WTC11 (cell line): ENCODE measurements at regions not wholly inside any gene's neighbourhood (a gene's known extent, or its start where the extent isn't known, plus 50 kb on each side); places are given as distances from the start of the nearest gene placed in this dataset.

Source experiments
- ATAC-seq: fragments of 200-7000 bp; cut with Tn5 transposase; 2 replicates; pipeline ENCODE4 v1.10.0; 2021; ENCODE audit warnings: mild to moderate bottlenecking, moderate library complexity
- CTCF ChIA-PET: fragments of 300-600 bp; sonication (Branson Sonifier 250); formaldehyde crosslinking; loops from one replicate; lab custom pipeline; 2021; ENCODE audit warnings: antibody characterized with exemption; lab: Charles Lee
- POLR2A ChIA-PET: fragments of 350-600 bp; sonication (Branson Sonifier 250); formaldehyde crosslinking; loops from one replicate; lab custom pipeline; 2021; ENCODE audit warnings: antibody characterized with exemption; lab: Charles Lee
- DNase-seq: peaks from one replicate; pipeline ENCODE4 v3.0.0; 2021; ENCODE audit warnings: low spot score
- H3K27ac Mint-ChIP-seq: 2 replicates; pipeline ENCODE4 v1.8.0; 2021; ENCODE audit warnings: mixed read lengths
- H3K27me3 Mint-ChIP-seq: 2 replicates; pipeline ENCODE4 v1.8.0; 2021; ENCODE audit warnings: low read depth, mild to moderate bottlenecking, moderate library complexity, mixed read lengths
- H3K36me3 Mint-ChIP-seq: 2 replicates; pipeline ENCODE4 v1.8.0; 2021; ENCODE audit warnings: mixed read lengths
- H3K4me1 Mint-ChIP-seq: 2 replicates; pipeline ENCODE4 v1.8.0; 2022; ENCODE audit warnings: mixed read lengths
- H3K4me3 Mint-ChIP-seq: 2 replicates; pipeline ENCODE4 v1.8.0; 2021; ENCODE audit warnings: mild to moderate bottlenecking, moderate library complexity, mixed read lengths
- H3K9me3 Mint-ChIP-seq: 2 replicates; pipeline ENCODE4 v1.8.0; 2021; ENCODE audit warnings: mixed read lengths
- AFF4 ChIP-seq: sonication (generic); formaldehyde crosslinking; IDR thresholded peaks from 2 replicates; pipeline ENCODE4 v1.8.1; 2023; ENCODE audit warnings: mild to moderate bottlenecking, missing genetic modification reagents, borderline replicate concordance
- AR ChIP-seq: fragments of 250-450 bp; sonication (Bioruptor Pico); IDR thresholded peaks from 2 replicates; pipeline ENCODE4 v1.9.0; 2021; ENCODE audit warnings: mild to moderate bottlenecking
- JAZF1 ChIP-seq: fragments of 250-450 bp; sonication (Bioruptor Pico); IDR thresholded peaks from 2 replicates; pipeline ENCODE4 v1.9.0; 2021; ENCODE audit warnings: moderate library complexity, mild to moderate bottlenecking, inconsistent platforms
- PRDM15 ChIP-seq: sonication (generic); formaldehyde crosslinking; IDR thresholded peaks from 2 replicates; pipeline ENCODE4 v1.8.0; 2022; ENCODE audit warnings: missing genetic modification reagents
- TEAD1 ChIP-seq: sonication (generic); formaldehyde crosslinking; IDR thresholded peaks from 2 replicates; pipeline ENCODE4 v1.8.0; 2022; ENCODE audit warnings: mild to moderate bottlenecking, missing genetic modification reagents
- USF1 ChIP-seq: sonication (generic); formaldehyde crosslinking; IDR thresholded peaks from 2 replicates; pipeline ENCODE4 v1.8.0; 2022; ENCODE audit warnings: mild to moderate bottlenecking, missing genetic modification reagents
- USF2 ChIP-seq: sonication (generic); formaldehyde crosslinking; IDR thresholded peaks from 2 replicates; pipeline ENCODE4 v1.8.1; 2023; ENCODE audit warnings: mild to moderate bottlenecking, missing genetic modification reagents, moderate library complexity
- ZBTB43 ChIP-seq: sonication (generic); formaldehyde crosslinking; IDR thresholded peaks from 2 replicates; pipeline ENCODE4 v1.8.1; 2023; ENCODE audit warnings: mild to moderate bottlenecking, missing genetic modification reagents
- ZNF121 ChIP-seq: sonication (generic); formaldehyde crosslinking; IDR thresholded peaks from 2 replicates; pipeline ENCODE4 v1.8.0; 2023; ENCODE audit warnings: missing genetic modification reagents
- ZNF281 ChIP-seq: sonication (generic); formaldehyde crosslinking; IDR thresholded peaks from 2 replicates; pipeline ENCODE4 v1.8.0; 2023; ENCODE audit warnings: mild to moderate bottlenecking, missing genetic modification reagents
- TF ChIP-seq, protein P1 (sequence below): fragments of 250-450 bp; sonication (Bioruptor Pico); IDR thresholded peaks from 2 replicates; pipeline ENCODE4 v2.1.2; 2022; ENCODE audit warnings: mild to moderate bottlenecking, moderate library complexity
- TF ChIP-seq, protein P2 (sequence below): sonication (generic); formaldehyde crosslinking; IDR thresholded peaks from 2 replicates; pipeline ENCODE4 v1.8.1; 2023; ENCODE audit warnings: mild to moderate bottlenecking, moderate library complexity, missing genetic modification reagents

GRCh38 chr7:19984231-19984632 is 210.8 kb upstream of the TMEM196 start:
- ChIA-PET POLR2A (no interaction called here), CTCF (interaction anchor here (0.6 to 3.6 kb wide), 3 partner anchors 35 to 189 kb away, joined by 4 to 50 read pairs (median 8); no protein-coding TSS in a partner anchor)
- H3K27ac Mint-ChIP-seq, result peak overlapping the region; percentile 69
- no peak for TF ChIP-seq USF2
- TF ChIP-seq TEAD1 (CRISPR knock-in tag), result 0 out of 2 replicates have a peak, but pooled peaks have one; percentile 17
- 0 out of 2 replicates have a peak, but pooled peaks have one; percentile 3 for TF ChIP-seq ZNF121
- TF ChIP-seq, protein P1, sequence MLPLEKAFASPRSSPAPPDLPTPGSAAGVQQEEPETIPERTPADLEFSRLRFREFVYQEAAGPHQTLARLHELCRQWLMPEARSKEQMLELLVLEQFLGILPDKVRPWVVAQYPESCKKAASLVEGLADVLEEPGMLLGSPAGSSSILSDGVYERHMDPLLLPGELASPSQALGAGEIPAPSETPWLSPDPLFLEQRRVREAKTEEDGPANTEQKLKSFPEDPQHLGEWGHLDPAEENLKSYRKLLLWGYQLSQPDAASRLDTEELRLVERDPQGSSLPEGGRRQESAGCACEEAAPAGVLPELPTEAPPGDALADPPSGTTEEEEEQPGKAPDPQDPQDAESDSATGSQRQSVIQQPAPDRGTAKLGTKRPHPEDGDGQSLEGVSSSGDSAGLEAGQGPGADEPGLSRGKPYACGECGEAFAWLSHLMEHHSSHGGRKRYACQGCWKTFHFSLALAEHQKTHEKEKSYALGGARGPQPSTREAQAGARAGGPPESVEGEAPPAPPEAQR (CRISPR knock-in tag), result no peak
- no peak for TF ChIP-seq USF1 (CRISPR knock-in tag)
- peak; percentile 82 for TF ChIP-seq PRDM15 (CRISPR knock-in tag)
- no peak for TF ChIP-seq JAZF1 (CRISPR knock-in tag)
- TF ChIP-seq AFF4 (CRISPR knock-in tag), result 0 out of 2 replicates have a peak, but pooled peaks have one; percentile 12
- 0 out of 2 replicates have a peak, but pooled peaks have one; percentile 61 for TF ChIP-seq AR (CRISPR knock-in tag)
- TF ChIP-seq, protein P2, sequence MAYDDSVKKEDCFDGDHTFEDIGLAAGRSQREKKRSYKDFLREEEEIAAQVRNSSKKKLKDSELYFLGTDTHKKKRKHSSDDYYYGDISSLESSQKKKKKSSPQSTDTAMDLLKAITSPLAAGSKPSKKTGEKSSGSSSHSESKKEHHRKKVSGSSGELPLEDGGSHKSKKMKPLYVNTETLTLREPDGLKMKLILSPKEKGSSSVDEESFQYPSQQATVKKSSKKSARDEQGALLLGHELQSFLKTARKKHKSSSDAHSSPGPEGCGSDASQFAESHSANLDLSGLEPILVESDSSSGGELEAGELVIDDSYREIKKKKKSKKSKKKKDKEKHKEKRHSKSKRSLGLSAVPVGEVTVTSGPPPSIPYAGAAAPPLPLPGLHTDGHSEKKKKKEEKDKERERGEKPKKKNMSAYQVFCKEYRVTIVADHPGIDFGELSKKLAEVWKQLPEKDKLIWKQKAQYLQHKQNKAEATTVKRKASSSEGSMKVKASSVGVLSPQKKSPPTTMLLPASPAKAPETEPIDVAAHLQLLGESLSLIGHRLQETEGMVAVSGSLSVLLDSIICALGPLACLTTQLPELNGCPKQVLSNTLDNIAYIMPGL, result no peak
- no peak for TF ChIP-seq ZBTB43 (CRISPR knock-in tag)
- TF ChIP-seq ZNF281 (CRISPR knock-in tag), result peak; percentile 90; the same call in 1 of the 2 replicates
- ATAC-seq (peak; percentile 68), DNase-seq (peak; percentile 50)
- H3K4me1 Mint-ChIP-seq, result peaks cover 62% of the 10 kb centered on the region
- peak overlapping the region; percentile 22; the same call in 1 of the 2 replicates for H3K4me3 Mint-ChIP-seq
- H3K36me3 Mint-ChIP-seq, result peaks cover 72% of the 10 kb centered on the region
- H3K27me3 Mint-ChIP-seq, result no peaks in the 10 kb centered on the region
- H3K9me3 Mint-ChIP-seq, result peaks cover 33% of the 10 kb centered on the region
